Keratinocyte (primary cell): ENCODE measurements at regions not wholly inside any gene's neighbourhood (a gene's known extent, or its start where the extent isn't known, plus 50 kb on each side); places are given as distances from the start of the nearest gene placed in this dataset.

Source experiments
- DNase-seq: peaks from one replicate; pipeline ENCODE4 v3.0.0-alpha.2; 2011; ENCODE audit warnings: low read depth, missing footprints, low spot score
- FAIRE-seq: peaks from 2 replicates; lab custom pipeline; 2011; peaks lifted over from hg19 to GRCh38; lab: Jason Lieb, UNC
- H2AFZ ChIP-seq: 2 replicates; pipeline ENCODE4 v1.6.0; 2012; ENCODE audit warnings: low read length, control low read depth, inconsistent platforms; ENCODE audit not compliant: control insufficient read depth
- H3K27ac ChIP-seq: 2 replicates; pipeline ENCODE4 v1.5.1; 2011; ENCODE audit warnings: low read length; ENCODE audit not compliant: control insufficient read depth, insufficient read depth
- H3K27me3 ChIP-seq: 3 replicates; pipeline ENCODE4 v1.6.0; 2011; ENCODE audit warnings: low read length; ENCODE audit not compliant: control insufficient read depth, insufficient read depth; ENCODE audit errors: extremely low read depth
- H3K36me3 ChIP-seq, 2 experiments: 2 replicates in 1 of 2; 3 replicates in 1 of 2; pipeline ENCODE4 v1.5.1; 2011; ENCODE audit warnings: low read length in 2 of 2, mild to moderate bottlenecking in 1 of 2; ENCODE audit not compliant: control insufficient read depth in 2 of 2, insufficient read depth in 2 of 2; ENCODE audit errors: extremely low read depth in 1 of 2
- H3K4me1 ChIP-seq: 3 replicates; pipeline ENCODE4 v1.5.1; 2011; ENCODE audit warnings: low read length; ENCODE audit not compliant: control insufficient read depth, insufficient read depth; ENCODE audit errors: extremely low read depth
- H3K4me2 ChIP-seq: 3 replicates; pipeline ENCODE4 v1.6.0; 2011; ENCODE audit warnings: low read depth, low read length; ENCODE audit not compliant: control insufficient read depth, insufficient read depth; ENCODE audit errors: extremely low read depth
- H3K4me3 ChIP-seq, 3 experiments: fragments of 200-600 bp in 1 of 3; sonication (generic) in 1 of 3; 2 replicates in 2 of 3; 3 replicates in 1 of 3; pipeline ENCODE4 v1.5.1; 2011 to 2016; ENCODE audit warnings: low read length in 3 of 3, mild to moderate bottlenecking in 3 of 3, control low read depth in 2 of 3, inconsistent platforms in 1 of 3, low read depth in 1 of 3, mixed read lengths in 1 of 3, mixed run types in 1 of 3, moderate library complexity in 1 of 3; ENCODE audit not compliant: control insufficient read depth in 2 of 3, insufficient read depth in 2 of 3; ENCODE audit errors: extremely low read depth in 1 of 3
- H3K79me2 ChIP-seq: 2 replicates; pipeline ENCODE4 v1.6.0; 2012; ENCODE audit warnings: low read length; ENCODE audit not compliant: control insufficient read depth, insufficient read depth
- H3K9ac ChIP-seq: 3 replicates; pipeline ENCODE4 v1.6.0; 2011; ENCODE audit warnings: low read length; ENCODE audit not compliant: control insufficient read depth, insufficient read depth; ENCODE audit errors: extremely low read depth
- H3K9me1 ChIP-seq: 3 replicates; pipeline ENCODE4 v1.6.0; 2011; ENCODE audit warnings: low read length; ENCODE audit not compliant: control insufficient read depth, insufficient read depth; ENCODE audit errors: extremely low read depth
- H3K9me3 ChIP-seq: 2 replicates; pipeline ENCODE4 v1.5.1; 2012; ENCODE audit warnings: low read depth, low read length; ENCODE audit not compliant: control insufficient read depth
- H4K20me1 ChIP-seq: 3 replicates; pipeline ENCODE4 v1.6.0; 2011; ENCODE audit warnings: low read length; ENCODE audit not compliant: control insufficient read depth, insufficient read depth; ENCODE audit errors: extremely low read depth
- EZH2 ChIP-seq: IDR thresholded peaks from one replicate; pipeline ENCODE4 v1.6.1; 2012; ENCODE audit warnings: inconsistent platforms, mild to moderate bottlenecking, low read length, moderate library complexity
- dilution Hi-C: fragments of 300-500 bp; cut with MboI; formaldehyde crosslinking; loops from one replicate; pipeline ENCODE4 v1.7.0; 2020; ENCODE audit warnings: low sequenced_read_pairs; ENCODE audit not compliant: extremely low pct_ligation_motif_present
- TF ChIP-seq, protein P1 (sequence below), 3 experiments: IDR thresholded peaks in 1 of 3; conservative IDR thresholded peaks in 1 of 3; optimal IDR thresholded peaks in 1 of 3; 2 replicates in 2 of 3; 3 replicates in 1 of 3; pipeline versions ENCODE3 to v1.5.1; 2011; ENCODE audit warnings: low read length in 3 of 3, mild to moderate bottlenecking in 3 of 3, moderate library complexity in 2 of 3, control low read depth in 1 of 3, inconsistent platforms in 1 of 3; ENCODE audit not compliant: insufficient read depth in 2 of 3; ENCODE audit errors: extremely low read depth in 1 of 3

DNA sequence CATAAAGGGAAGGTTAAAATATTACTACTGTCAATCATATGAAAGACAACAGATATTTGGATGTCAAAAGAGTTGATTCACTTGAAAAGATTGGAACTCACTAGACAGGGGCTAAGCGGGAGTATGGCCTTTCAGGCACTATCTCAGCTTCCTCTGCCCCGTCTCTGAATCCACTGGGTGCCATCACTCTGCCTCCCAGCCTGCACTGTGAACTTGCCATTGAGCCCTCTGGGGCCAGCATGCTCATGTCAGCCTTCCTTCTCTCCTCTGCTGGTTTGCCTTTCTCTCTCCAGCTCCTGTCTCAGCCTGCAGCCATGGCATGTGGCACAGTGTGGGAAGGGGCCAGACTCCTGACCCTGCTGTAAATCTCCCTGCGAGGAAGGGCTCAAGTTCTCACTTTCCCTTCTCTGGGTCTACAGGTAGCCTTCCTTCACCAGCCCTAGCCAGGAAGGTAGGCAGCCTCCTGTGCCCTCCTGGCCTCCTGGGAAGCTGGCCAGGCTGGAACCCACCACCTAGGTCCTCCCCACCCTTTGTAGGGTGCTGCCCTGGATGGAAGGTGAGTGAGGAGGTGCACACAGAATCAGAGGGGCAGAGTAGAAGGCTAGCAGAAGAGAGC lies 54.0 kb upstream of the SLCO2A1 start:
- no peak for TF ChIP-seq EZH2
- TF ChIP-seq, protein P1, sequence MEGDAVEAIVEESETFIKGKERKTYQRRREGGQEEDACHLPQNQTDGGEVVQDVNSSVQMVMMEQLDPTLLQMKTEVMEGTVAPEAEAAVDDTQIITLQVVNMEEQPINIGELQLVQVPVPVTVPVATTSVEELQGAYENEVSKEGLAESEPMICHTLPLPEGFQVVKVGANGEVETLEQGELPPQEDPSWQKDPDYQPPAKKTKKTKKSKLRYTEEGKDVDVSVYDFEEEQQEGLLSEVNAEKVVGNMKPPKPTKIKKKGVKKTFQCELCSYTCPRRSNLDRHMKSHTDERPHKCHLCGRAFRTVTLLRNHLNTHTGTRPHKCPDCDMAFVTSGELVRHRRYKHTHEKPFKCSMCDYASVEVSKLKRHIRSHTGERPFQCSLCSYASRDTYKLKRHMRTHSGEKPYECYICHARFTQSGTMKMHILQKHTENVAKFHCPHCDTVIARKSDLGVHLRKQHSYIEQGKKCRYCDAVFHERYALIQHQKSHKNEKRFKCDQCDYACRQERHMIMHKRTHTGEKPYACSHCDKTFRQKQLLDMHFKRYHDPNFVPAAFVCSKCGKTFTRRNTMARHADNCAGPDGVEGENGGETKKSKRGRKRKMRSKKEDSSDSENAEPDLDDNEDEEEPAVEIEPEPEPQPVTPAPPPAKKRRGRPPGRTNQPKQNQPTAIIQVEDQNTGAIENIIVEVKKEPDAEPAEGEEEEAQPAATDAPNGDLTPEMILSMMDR (optimal IDR thresholded peaks at IDR 0.05 in 1 of 3, IDR thresholded peaks at IDR 0.05 in 1 of 3, conservative IDR thresholded peaks at IDR 0.05 in 1 of 3; ENCODE audit: extremely low read depth in 1 of 3, insufficient read depth in 2 of 3, low read length in 3 of 3) = no peak
- Histone ChIP-seq H3K9me1 (no peaks in the 10 kb centered on the region), H4K20me1 (no peaks in the 10 kb centered on the region), H3K4me1 (peaks cover 9% of the 10 kb centered on the region), H3K9me3 (no peaks in the 10 kb centered on the region), H3K36me3 (no peaks in the 10 kb centered on the region), H3K27me3 (no peaks in the 10 kb centered on the region), H3K27ac (no peak overlapping the region), H3K79me2 (no peaks in the 10 kb centered on the region), H3K4me2 (no peak overlapping the region), H3K9ac (no peak overlapping the region), H2AFZ (no peak overlapping the region), H3K4me3 (no peak overlapping the region)
- FAIRE-seq = no peak
- no peak for DNase-seq
- dilution Hi-C loops = no loop called here

DNA sequence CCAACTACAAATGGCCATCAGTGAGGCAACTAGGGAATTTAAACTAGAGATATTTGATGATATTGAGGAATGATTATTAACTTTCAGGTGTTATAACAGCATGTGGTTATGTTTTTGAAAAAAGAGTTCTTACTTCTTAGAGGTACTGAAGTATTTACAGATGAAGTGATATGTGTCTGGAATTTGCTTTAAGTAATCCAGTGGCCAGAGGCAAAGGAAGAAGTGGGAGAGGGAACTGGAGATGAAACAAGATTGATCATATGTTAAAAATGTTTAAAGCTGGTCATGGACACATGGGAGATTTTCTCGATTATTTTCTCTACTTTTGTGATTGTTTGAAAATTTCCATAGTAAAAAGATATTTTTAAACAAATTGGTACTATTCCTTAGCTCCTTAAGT lies 53.3 kb upstream of the SLCO2A1 start:
- no peak for FAIRE-seq
- peaks cover 9% of the 10 kb centered on the region for H3K4me1 ChIP-seq

More for the DNA sequence above, 53.3 kb upstream of the SLCO2A1 start:
- no peaks in the 10 kb centered on the region for H3K36me3 ChIP-seq
- H3K27ac ChIP-seq = no peak overlapping the region
- no peaks in the 10 kb centered on the region for H3K9me3 ChIP-seq
- DNase-seq = no peak
- no peaks in the 10 kb centered on the region for H3K79me2 ChIP-seq
- no peak overlapping the region for H3K4me3 ChIP-seq
- no peaks in the 10 kb centered on the region for H3K27me3 ChIP-seq
- H3K9ac ChIP-seq = no peak overlapping the region
- H4K20me1 ChIP-seq = no peaks in the 10 kb centered on the region
- H3K9me1 ChIP-seq = no peaks in the 10 kb centered on the region
- no peak overlapping the region for H2AFZ ChIP-seq
- dilution Hi-C loops = no loop called here
- TF ChIP-seq EZH2 = no peak
- TF ChIP-seq, protein P1 (optimal IDR thresholded peaks at IDR 0.05 in 1 of 3, IDR thresholded peaks at IDR 0.05 in 1 of 3, conservative IDR thresholded peaks at IDR 0.05 in 1 of 3; ENCODE audit: extremely low read depth in 1 of 3, insufficient read depth in 2 of 3, low read length in 3 of 3) = no peak
- no peak overlapping the region for H3K4me2 ChIP-seq
